ENCODE measurements at regions not wholly inside any gene's neighbourhood (a gene's known extent, or its start where the extent isn't known, plus 50 kb on each side); places are given as distances from the start of the nearest gene placed in this dataset.
A peak's percentile ranks its signal among the peaks of the same experiment; 100 is the strongest.

DNA sequence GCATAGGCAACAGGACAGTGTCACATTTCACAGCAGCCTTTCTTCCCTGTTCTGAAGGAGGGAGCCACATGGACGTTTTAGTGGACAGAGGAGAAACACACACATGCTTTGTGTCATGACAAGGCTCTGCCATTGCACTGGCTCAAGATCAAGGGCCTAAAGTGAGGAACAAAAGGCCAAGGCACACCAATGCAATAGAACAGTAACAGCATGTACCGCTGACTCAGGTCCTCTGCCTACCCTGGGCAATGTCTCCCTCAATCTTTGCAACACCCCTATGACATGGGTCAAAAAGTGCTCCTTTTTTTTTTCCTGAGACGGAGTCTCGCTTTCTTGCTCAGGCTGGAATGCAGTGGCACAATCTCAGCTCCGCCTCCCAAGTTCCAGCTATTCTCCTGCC is 57.8 kb upstream of the SDK1 start:
- Histone ChIP-seq H3K27ac (ENCODE audit: low read length, poor library complexity, severe bottlenecking) (no peak overlapping the region), H2BK120ac (ENCODE audit: low read depth, low read length) (no peak overlapping the region), H3K4me1 (ENCODE audit: control insufficient read depth, insufficient read depth, low read depth, low read length) (peaks cover 12% of the 10 kb centered on the region), H4K8ac (ENCODE audit: low read length) (peak overlapping the region; percentile 48), H3K9me3 (ENCODE audit: control insufficient read depth, low read length) (peaks cover 13% of the 10 kb centered on the region), H2BK15ac (ENCODE audit: low read depth, poor library complexity, severe bottlenecking) (peak overlapping the region; percentile 13), H3K14ac (ENCODE audit: low read length in 2 of 2) (no peak overlapping the region), H3K18ac (ENCODE audit: low read depth in 1 of 2, low read length in 2 of 2) (peak overlapping the region; percentile 72 to 79), H3K23ac (ENCODE audit: low read length in 2 of 2) (no peak overlapping the region), H2BK5ac (ENCODE audit: low read depth, low read length, poor library complexity, severe bottlenecking) (no peak overlapping the region), H3K4ac (ENCODE audit: low read depth in 1 of 2, low read length in 2 of 2) (no peak overlapping the region), H3K4me3 (ENCODE audit: insufficient read depth in 1 of 2, low read depth in 1 of 2, low read length in 2 of 2) (no peak overlapping the region), H3K79me1 (replicated peaks; ENCODE audit: low read length, poor library complexity, severe bottlenecking) (no peaks in the 10 kb centered on the region), H3K9ac (ENCODE audit: low read length) (no peak overlapping the region), H3K4me2 (ENCODE audit: low read length, poor library complexity, severe bottlenecking) (no peak overlapping the region), H4K91ac (ENCODE audit: low read length) (peak overlapping the region; percentile 63), H2AK5ac (ENCODE audit: low read length, severe bottlenecking) (no peak overlapping the region), H3K27me3 (ENCODE audit: control insufficient read depth in 1 of 2, insufficient read depth in 1 of 2, low read length in 2 of 2) (no peaks in the 10 kb centered on the region), H2BK12ac (ENCODE audit: low read length in 2 of 2) (peak overlapping the region; percentile 27 to 40), H2AFZ (ENCODE audit: low read depth, low read length) (no peak overlapping the region), H3K36me3 (ENCODE audit: control insufficient read depth in 1 of 2, insufficient read depth in 2 of 2, low read depth in 1 of 2, low read length in 2 of 2) (no peaks in the 10 kb centered on the region)
- 77% methylated on average over 5 of the region's 5 CpGs for WGBS
- peak; percentile 73 for DNase-seq

DNA sequence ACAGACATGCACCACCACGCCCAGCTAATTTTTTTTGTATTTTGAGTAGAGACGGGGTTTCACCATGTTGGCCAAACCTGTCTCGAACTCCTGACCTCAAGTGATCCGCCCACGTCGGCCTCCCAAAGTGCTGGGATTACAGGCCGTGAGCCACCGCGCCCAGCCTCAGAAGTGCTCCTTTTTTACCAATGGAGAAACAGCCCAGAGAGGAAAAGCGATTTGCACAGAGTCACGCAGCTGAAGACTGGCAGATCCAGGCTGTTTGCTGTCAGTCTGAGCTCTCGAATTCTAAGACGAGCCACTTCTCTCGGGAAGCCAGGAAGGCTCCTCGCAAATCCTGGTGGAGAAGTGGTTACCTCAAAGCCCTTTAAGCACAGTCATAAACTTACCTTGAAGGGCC is 57.4 kb upstream of the SDK1 start:
- no peak overlapping the region for H2AFZ ChIP-seq (ENCODE audit: low read depth, low read length)
- DNase-seq: no peak
- peak overlapping the region in 1 of 2 experiments; percentile 29 for H3K18ac ChIP-seq (ENCODE audit: low read depth in 1 of 2, low read length in 2 of 2)
- no peaks in the 10 kb centered on the region for H3K27me3 ChIP-seq (ENCODE audit: control insufficient read depth in 1 of 2, insufficient read depth in 1 of 2, low read length in 2 of 2)
- no peak overlapping the region for H3K23ac ChIP-seq (ENCODE audit: low read length in 2 of 2)
- no peak overlapping the region for H4K91ac ChIP-seq (ENCODE audit: low read length)
- H2BK5ac ChIP-seq (ENCODE audit: low read depth, low read length, poor library complexity, severe bottlenecking): no peak overlapping the region
- H3K9ac ChIP-seq (ENCODE audit: low read length): no peak overlapping the region
- H2BK120ac ChIP-seq (ENCODE audit: low read depth, low read length): no peak overlapping the region
- no peak overlapping the region for H2AK5ac ChIP-seq (ENCODE audit: low read length, severe bottlenecking)
- no peak overlapping the region for H3K4me3 ChIP-seq (ENCODE audit: insufficient read depth in 1 of 2, low read depth in 1 of 2, low read length in 2 of 2)
- no peaks in the 10 kb centered on the region for H3K36me3 ChIP-seq (ENCODE audit: control insufficient read depth in 1 of 2, insufficient read depth in 2 of 2, low read depth in 1 of 2, low read length in 2 of 2)
- peaks cover 13% of the 10 kb centered on the region for H3K9me3 ChIP-seq (ENCODE audit: control insufficient read depth, low read length)
- peak overlapping the region in 1 of 2 experiments; percentile 38 for H2BK12ac ChIP-seq (ENCODE audit: low read length in 2 of 2)
- H3K27ac ChIP-seq (ENCODE audit: low read length, poor library complexity, severe bottlenecking): no peak overlapping the region
- 84% methylated on average over 15 of the region's 15 CpGs for WGBS
- H3K14ac ChIP-seq (ENCODE audit: low read length in 2 of 2): no peak overlapping the region
- H3K4me1 ChIP-seq (ENCODE audit: control insufficient read depth, insufficient read depth, low read depth, low read length): peaks cover 10% of the 10 kb centered on the region
- H3K79me1 ChIP-seq (replicated peaks; ENCODE audit: low read length, poor library complexity, severe bottlenecking): no peaks in the 10 kb centered on the region
- H3K4me2 ChIP-seq (ENCODE audit: low read length, poor library complexity, severe bottlenecking): no peak overlapping the region
- H4K8ac ChIP-seq (ENCODE audit: low read length): peak overlapping the region; percentile 62
- H2BK15ac ChIP-seq (ENCODE audit: low read depth, poor library complexity, severe bottlenecking): peak overlapping the region; percentile 33
- no peak overlapping the region for H3K4ac ChIP-seq (ENCODE audit: low read depth in 1 of 2, low read length in 2 of 2)

DNA sequence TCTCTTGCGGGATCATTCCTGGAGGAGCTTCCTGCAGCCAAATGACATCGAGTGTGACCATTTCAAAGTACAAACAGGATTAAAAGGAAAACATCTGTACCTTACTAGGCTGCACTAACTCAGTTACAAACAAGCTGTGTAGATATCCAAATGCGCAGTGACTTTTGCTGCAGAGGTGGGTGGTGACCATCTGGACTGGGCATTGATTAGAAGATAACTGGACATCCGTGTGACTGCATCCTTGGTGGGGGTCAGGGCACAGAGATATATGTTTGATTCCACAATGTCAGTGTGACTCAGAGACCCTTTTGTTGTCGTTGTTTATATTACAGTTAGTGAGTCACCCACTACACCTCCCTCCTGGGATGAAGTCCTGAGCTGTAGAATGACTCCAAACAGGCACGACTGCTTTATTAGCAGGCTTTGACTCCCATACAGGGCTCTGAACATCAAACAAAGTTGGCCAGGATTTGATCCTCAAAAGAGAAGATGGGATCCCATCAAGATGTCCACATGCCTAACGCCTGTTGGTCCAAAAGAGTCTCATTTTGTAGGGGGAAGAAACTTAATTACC is 56.7 kb upstream of the SDK1 start:
- WGBS: 5% methylated on average over 6 of the region's 7 CpGs

DNA sequence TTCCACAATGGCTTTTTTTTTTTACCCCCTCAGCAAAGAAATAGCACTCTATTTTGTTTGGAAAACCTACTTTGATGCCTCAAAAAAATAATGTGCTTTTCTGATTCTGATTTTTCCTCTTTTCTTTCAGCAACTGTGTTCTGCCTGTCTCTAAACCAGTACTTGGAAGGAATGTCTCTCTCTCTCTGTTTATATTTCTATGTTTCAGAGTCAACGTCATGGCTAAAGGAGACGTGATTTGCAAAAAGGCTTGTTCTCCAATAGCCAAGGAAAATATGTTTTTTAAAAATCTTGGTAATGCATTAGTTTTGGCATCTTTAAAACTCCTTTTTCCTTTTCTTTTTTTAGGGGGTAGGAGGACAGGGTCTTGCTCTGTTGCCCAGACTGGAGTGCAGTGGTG is 56.0 kb upstream of the SDK1 start:
- H2AK5ac ChIP-seq (ENCODE audit: low read length, severe bottlenecking): no peak overlapping the region
- peaks cover 2% of the 10 kb centered on the region for H3K4me1 ChIP-seq (ENCODE audit: control insufficient read depth, insufficient read depth, low read depth, low read length)
- no peak overlapping the region for H2BK12ac ChIP-seq (ENCODE audit: low read length in 2 of 2)
- no CpG with 5 or more reads among the region's 2 CpGs for WGBS
- H3K14ac ChIP-seq (ENCODE audit: low read length in 2 of 2): no peak overlapping the region
- DNase-seq: peak; percentile 71
- no peaks in the 10 kb centered on the region for H3K79me1 ChIP-seq (replicated peaks; ENCODE audit: low read length, poor library complexity, severe bottlenecking)
- no peak overlapping the region for H4K91ac ChIP-seq (ENCODE audit: low read length)
- no peak overlapping the region for H3K4me2 ChIP-seq (ENCODE audit: low read length, poor library complexity, severe bottlenecking)
- H3K4me3 ChIP-seq (ENCODE audit: insufficient read depth in 1 of 2, low read depth in 1 of 2, low read length in 2 of 2): peak overlapping the region in 1 of 2 experiments; percentile 2
- no peak overlapping the region for H3K4ac ChIP-seq (ENCODE audit: low read depth in 1 of 2, low read length in 2 of 2)
- no peak overlapping the region for H4K8ac ChIP-seq (ENCODE audit: low read length)
- no peak overlapping the region for H2BK5ac ChIP-seq (ENCODE audit: low read depth, low read length, poor library complexity, severe bottlenecking)
- H3K27me3 ChIP-seq (ENCODE audit: control insufficient read depth in 1 of 2, insufficient read depth in 1 of 2, low read length in 2 of 2): no peaks in the 10 kb centered on the region
- H3K36me3 ChIP-seq (ENCODE audit: control insufficient read depth in 1 of 2, insufficient read depth in 2 of 2, low read depth in 1 of 2, low read length in 2 of 2): no peaks in the 10 kb centered on the region
- H3K9me3 ChIP-seq (ENCODE audit: control insufficient read depth, low read length): peaks cover 15% of the 10 kb centered on the region
- peak overlapping the region; percentile 50 for H3K9ac ChIP-seq (ENCODE audit: low read length)
- no peak overlapping the region for H2BK120ac ChIP-seq (ENCODE audit: low read depth, low read length)
- H2AFZ ChIP-seq (ENCODE audit: low read depth, low read length): no peak overlapping the region
- H3K18ac ChIP-seq (ENCODE audit: low read depth in 1 of 2, low read length in 2 of 2): no peak overlapping the region
- H3K27ac ChIP-seq (ENCODE audit: low read length, poor library complexity, severe bottlenecking): no peak overlapping the region
- H3K23ac ChIP-seq (ENCODE audit: low read length in 2 of 2): no peak overlapping the region
- H2BK15ac ChIP-seq (ENCODE audit: low read depth, poor library complexity, severe bottlenecking): no peak overlapping the region

More for the DNA sequence above, 56.7 kb upstream of the SDK1 start:
- H3K23ac ChIP-seq (ENCODE audit: low read length in 2 of 2): no peak overlapping the region
- peak overlapping the region in 1 of 2 experiments; percentile 2 for H3K4me3 ChIP-seq (ENCODE audit: insufficient read depth in 1 of 2, low read depth in 1 of 2, low read length in 2 of 2)
- H3K14ac ChIP-seq (ENCODE audit: low read length in 2 of 2): no peak overlapping the region
- H3K36me3 ChIP-seq (ENCODE audit: control insufficient read depth in 1 of 2, insufficient read depth in 2 of 2, low read depth in 1 of 2, low read length in 2 of 2): no peaks in the 10 kb centered on the region
- no peaks in the 10 kb centered on the region for H3K79me1 ChIP-seq (replicated peaks; ENCODE audit: low read length, poor library complexity, severe bottlenecking)
- DNase-seq: peak; percentile 94
- peak overlapping the region; percentile 50 for H3K9ac ChIP-seq (ENCODE audit: low read length)
- no peak overlapping the region for H2AFZ ChIP-seq (ENCODE audit: low read depth, low read length)
- peak overlapping the region in 1 of 2 experiments; percentile 81 for H3K4ac ChIP-seq (ENCODE audit: low read depth in 1 of 2, low read length in 2 of 2)
- H2BK12ac ChIP-seq (ENCODE audit: low read length in 2 of 2): peak overlapping the region; percentile 0 to 57
- H3K27me3 ChIP-seq (ENCODE audit: control insufficient read depth in 1 of 2, insufficient read depth in 1 of 2, low read length in 2 of 2): no peaks in the 10 kb centered on the region
- H2AK5ac ChIP-seq (ENCODE audit: low read length, severe bottlenecking): no peak overlapping the region
- H2BK15ac ChIP-seq (ENCODE audit: low read depth, poor library complexity, severe bottlenecking): no peak overlapping the region
- peaks cover 15% of the 10 kb centered on the region for H3K9me3 ChIP-seq (ENCODE audit: control insufficient read depth, low read length)
- peaks cover 6% of the 10 kb centered on the region for H3K4me1 ChIP-seq (ENCODE audit: control insufficient read depth, insufficient read depth, low read depth, low read length)
- no peak overlapping the region for H2BK120ac ChIP-seq (ENCODE audit: low read depth, low read length)
- H3K18ac ChIP-seq (ENCODE audit: low read depth in 1 of 2, low read length in 2 of 2): peak overlapping the region in 1 of 2 experiments; percentile 63
- H4K8ac ChIP-seq (ENCODE audit: low read length): no peak overlapping the region
- H3K27ac ChIP-seq (ENCODE audit: low read length, poor library complexity, severe bottlenecking): peak overlapping the region; percentile 7
- H4K91ac ChIP-seq (ENCODE audit: low read length): no peak overlapping the region
- H3K4me2 ChIP-seq (ENCODE audit: low read length, poor library complexity, severe bottlenecking): no peak overlapping the region
- no peak overlapping the region for H2BK5ac ChIP-seq (ENCODE audit: low read depth, low read length, poor library complexity, severe bottlenecking)
